ENCODE measurements at regions not wholly inside any gene's neighbourhood (a gene's known extent, or its start where the extent isn't known, plus 50 kb on each side); places are given as distances from the start of the nearest gene placed in this dataset.

- no peaks in the 10 kb centered on the region for H3K79me2 ChIP-seq (ENCODE audit: control insufficient read depth, insufficient read depth, low read length)
- H3K36me3 ChIP-seq (ENCODE audit: control insufficient read depth in 2 of 2, extremely low read depth in 1 of 2, insufficient read depth in 2 of 2, low read length in 2 of 2), result no peaks in the 10 kb centered on the region
- TF ChIP-seq EZH2 (IDR thresholded peaks at IDR 0.05; ENCODE audit: low read length) (no peak), CTCF (optimal IDR thresholded peaks at IDR 0.05 in 1 of 3, IDR thresholded peaks at IDR 0.05 in 1 of 3, conservative IDR thresholded peaks at IDR 0.05 in 1 of 3; ENCODE audit: extremely low read depth in 1 of 3, insufficient read depth in 2 of 3, low read length in 3 of 3) (no peak)
- no peaks in the 10 kb centered on the region for H3K27me3 ChIP-seq (ENCODE audit: control insufficient read depth, extremely low read depth, insufficient read depth, low read length)
- no peak overlapping the region for H3K9ac ChIP-seq (ENCODE audit: control insufficient read depth, extremely low read depth, insufficient read depth, low read length)
- H3K4me3 ChIP-seq (ENCODE audit: control insufficient read depth in 2 of 3, extremely low read depth in 1 of 3, insufficient read depth in 2 of 3, low read depth in 1 of 3, low read length in 3 of 3), result no peak overlapping the region
- DNase-seq (ENCODE audit: low read depth, low spot score) (no peak), FAIRE-seq (no peak)
- no peaks in the 10 kb centered on the region for H3K4me1 ChIP-seq (ENCODE audit: control insufficient read depth, extremely low read depth, insufficient read depth, low read length)
- H4K20me1 ChIP-seq (ENCODE audit: control insufficient read depth, extremely low read depth, insufficient read depth, low read length), result no peaks in the 10 kb centered on the region
- H3K9me3 ChIP-seq (ENCODE audit: control insufficient read depth, low read depth, low read length), result no peaks in the 10 kb centered on the region
- H3K27ac ChIP-seq (ENCODE audit: control insufficient read depth, insufficient read depth, low read length), result no peak overlapping the region
- no peak overlapping the region for H2AFZ ChIP-seq (ENCODE audit: control insufficient read depth, low read length)
- no peaks in the 10 kb centered on the region for H3K9me1 ChIP-seq (ENCODE audit: control insufficient read depth, extremely low read depth, insufficient read depth, low read length)
- dilution Hi-C loops (cut with MboI; ENCODE audit: extremely low pct_ligation_motif_present, low sequenced_read_pairs), result no loop called here
- no peak overlapping the region for H3K4me2 ChIP-seq (ENCODE audit: control insufficient read depth, extremely low read depth, insufficient read depth, low read depth, low read length)
These were observed 587.3 kb downstream of the SEMA5A start for GRCh38 chr5:8958602-8959001.

GRCh38 chr5:8961219-8961618 is 584.7 kb downstream of the SEMA5A start:
- dilution Hi-C loops (cut with MboI; ENCODE audit: extremely low pct_ligation_motif_present, low sequenced_read_pairs), result no loop called here
- H3K36me3 ChIP-seq (ENCODE audit: control insufficient read depth in 2 of 2, extremely low read depth in 1 of 2, insufficient read depth in 2 of 2, low read length in 2 of 2), result no peaks in the 10 kb centered on the region
- no peaks in the 10 kb centered on the region for H3K9me1 ChIP-seq (ENCODE audit: control insufficient read depth, extremely low read depth, insufficient read depth, low read length)
- no peak for DNase-seq (ENCODE audit: low read depth, low spot score)
- no peak overlapping the region for H2AFZ ChIP-seq (ENCODE audit: control insufficient read depth, low read length)
- no peaks in the 10 kb centered on the region for H3K4me1 ChIP-seq (ENCODE audit: control insufficient read depth, extremely low read depth, insufficient read depth, low read length)
- H3K27me3 ChIP-seq (ENCODE audit: control insufficient read depth, extremely low read depth, insufficient read depth, low read length), result no peaks in the 10 kb centered on the region
- no peaks in the 10 kb centered on the region for H3K79me2 ChIP-seq (ENCODE audit: control insufficient read depth, insufficient read depth, low read length)
- H3K9me3 ChIP-seq (ENCODE audit: control insufficient read depth, low read depth, low read length), result no peaks in the 10 kb centered on the region
- H3K27ac ChIP-seq (ENCODE audit: control insufficient read depth, insufficient read depth, low read length), result no peak overlapping the region
- no peak for FAIRE-seq
- H3K9ac ChIP-seq (ENCODE audit: control insufficient read depth, extremely low read depth, insufficient read depth, low read length), result no peak overlapping the region
- no peak overlapping the region for H3K4me3 ChIP-seq (ENCODE audit: control insufficient read depth in 2 of 3, extremely low read depth in 1 of 3, insufficient read depth in 2 of 3, low read depth in 1 of 3, low read length in 3 of 3)
- TF ChIP-seq CTCF (optimal IDR thresholded peaks at IDR 0.05 in 1 of 3, IDR thresholded peaks at IDR 0.05 in 1 of 3, conservative IDR thresholded peaks at IDR 0.05 in 1 of 3; ENCODE audit: extremely low read depth in 1 of 3, insufficient read depth in 2 of 3, low read length in 3 of 3) (no peak), EZH2 (IDR thresholded peaks at IDR 0.05; ENCODE audit: low read length) (no peak)
- no peak overlapping the region for H3K4me2 ChIP-seq (ENCODE audit: control insufficient read depth, extremely low read depth, insufficient read depth, low read depth, low read length)
- no peaks in the 10 kb centered on the region for H4K20me1 ChIP-seq (ENCODE audit: control insufficient read depth, extremely low read depth, insufficient read depth, low read length)

All from keratinocyte (primary cell).